Left lung (tissue), 4 donors: ENCODE measurements at regions not wholly inside any gene's neighbourhood (a gene's known extent, or its start where the extent isn't known, plus 50 kb on each side); places are given as distances from the start of the nearest gene placed in this dataset.

Experiments used
- ATAC-seq: fragments of 200-7000 bp; cut with Tn5 transposase; one replicate; pipeline ENCODE4 v1.9.1; 2020; ENCODE audit warnings: moderate library complexity
- DNase-seq, 4 donors: peaks; one replicate each; pipeline ENCODE4 v3.0.0-alpha.2; 2013 to 2020
- H3K27ac ChIP-seq, 2 donors: fragments of 200-600 bp; sonication (generic) in 1 of 2; one replicate each; pipeline versions ENCODE4 v1.5.0 to v1.8.0; 2020 to 2021
- H3K27me3 ChIP-seq, 2 donors: fragments of 200-600 bp; sonication (generic) in 1 of 2; one replicate each; pipeline versions ENCODE4 v1.5.0 to v1.8.0; 2020 to 2021
- H3K36me3 ChIP-seq, 2 donors: fragments of 200-600 bp; sonication (generic) in 1 of 2; one replicate each; pipeline versions ENCODE4 v1.5.0 to v1.8.0; 2020 to 2021
- H3K4me1 ChIP-seq, 2 donors: fragments of 200-600 bp; one replicate each; pipeline ENCODE4 v1.8.0; 2021
- H3K4me3 ChIP-seq, 2 donors: fragments of 200-600 bp; sonication (generic) in 1 of 2; one replicate each; pipeline versions ENCODE4 v1.5.0 to v1.8.0; 2020 to 2021; ENCODE audit warnings: mild to moderate bottlenecking in 1 of 2
- H3K9me3 ChIP-seq, 2 donors: fragments of 200-600 bp; sonication (generic) in 1 of 2; one replicate each; pipeline versions ENCODE4 v1.5.0 to v1.8.0; 2020 to 2021
- CTCF ChIP-seq, 2 donors: fragments of 200-600 bp; sonication (generic) in 1 of 2; IDR thresholded peaks; one replicate each; pipeline versions ENCODE4 v1.5.0 to v1.8.0; 2021; ENCODE audit warnings: antibody characterized with exemption in 2 of 2
- intact Hi-C, 2 donors: fragments of 100-400 bp; cut with DNase I; formaldehyde crosslinking; loops; one replicate each; pipeline versions ENCODE4 v1.11.2 to v1.14.2; 2022
- donor health status: DM: no; HTN: yes; CAD: no.
- donor health status: DM: no; HTN: no; CAD: no.

- no peaks in the 10 kb centered on the region for H3K36me3 ChIP-seq
- intact Hi-C loops = no loop called here
- H3K4me3 ChIP-seq = no peak overlapping the region
- H3K9me3 ChIP-seq = no peaks in the 10 kb centered on the region
- H3K4me1 ChIP-seq = peaks cover 0 to 5% of the 10 kb centered on the region in 2 donors
- H3K27ac ChIP-seq = no peak overlapping the region
- no peaks in the 10 kb centered on the region for H3K27me3 ChIP-seq
- TF ChIP-seq CTCF (IDR thresholded peaks at IDR 0.05) = no peak
- ATAC-seq (no peak), DNase-seq (no peak)
Observed at GRCh38 chr6:156691018-156691417, 86.2 kb upstream of the ARID1B start.

GRCh38 chr6:156689656-156690055, 87.5 kb upstream of the ARID1B start:
- Histone ChIP-seq H3K27ac (no peak overlapping the region), H3K36me3 (no peaks in the 10 kb centered on the region), H3K9me3 (no peaks in the 10 kb centered on the region), H3K4me1 (peaks cover 0 to 9% of the 10 kb centered on the region in 2 donors), H3K4me3 (no peak overlapping the region), H3K27me3 (no peaks in the 10 kb centered on the region)
- no peak for DNase-seq
- TF ChIP-seq CTCF (IDR thresholded peaks at IDR 0.05) = no peak
- ATAC-seq = no peak
- intact Hi-C loops = loop anchor here in 1 of 2 donors (5.0 kb wide), 1 partner anchor 88 kb away; the partner anchor contains the start of gene ARID1B

GRCh38 chr6:156688620-156688971, 88.6 kb upstream of the ARID1B start:
- ATAC-seq (no peak), DNase-seq (no peak)
- Histone ChIP-seq H3K27me3 (no peaks in the 10 kb centered on the region), H3K36me3 (no peaks in the 10 kb centered on the region), H3K4me1 (peaks cover 0 to 9% of the 10 kb centered on the region in 2 donors), H3K4me3 (no peak overlapping the region), H3K9me3 (no peaks in the 10 kb centered on the region), H3K27ac (peak overlapping the region in 1 of 2 donors; percentile 84)
- no peak for TF ChIP-seq CTCF (IDR thresholded peaks at IDR 0.05)
- intact Hi-C loops = loop anchor here in 1 of 2 donors (5.0 kb wide), 1 partner anchor 89 kb away; the partner anchor contains the start of gene ARID1B

GRCh38 chr6:156687789-156688619, 89.2 kb upstream of the ARID1B start:
- Histone ChIP-seq H3K27me3 (no peaks in the 10 kb centered on the region), H3K36me3 (no peaks in the 10 kb centered on the region), H3K4me1 (peaks cover 0 to 9% of the 10 kb centered on the region in 2 donors), H3K27ac (peak overlapping the region; percentile 84 to 93), H3K4me3 (peak overlapping the region; percentile 53 to 60), H3K9me3 (no peaks in the 10 kb centered on the region)
- DNase-seq = peak in 1 of 4 donors; percentile 43
- TF ChIP-seq CTCF (IDR thresholded peaks at IDR 0.05) = no peak
- intact Hi-C loops = loop anchor here in 1 of 2 donors (5.0 kb wide), 1 partner anchor 89 kb away; the partner anchor contains the start of gene ARID1B
- peak; percentile 8 for ATAC-seq

GRCh38 chr6:156686995-156687788, 90.0 kb upstream of the ARID1B start:
- peak overlapping the region; percentile 53 to 60 for H3K4me3 ChIP-seq
- peak; percentile 89 to 95 (median 90) for DNase-seq
- no peak for TF ChIP-seq CTCF (IDR thresholded peaks at IDR 0.05)
- intact Hi-C loops = loop anchor here in 1 of 2 donors (5.0 kb wide), 1 partner anchor 90 kb away; the partner anchor contains the start of gene ARID1B
- ATAC-seq = peak; percentile 91
- H3K36me3 ChIP-seq = no peaks in the 10 kb centered on the region
- H3K27me3 ChIP-seq = no peaks in the 10 kb centered on the region
- H3K4me1 ChIP-seq = peaks cover 0 to 9% of the 10 kb centered on the region in 2 donors
- peak overlapping the region; percentile 96 to 99 for H3K27ac ChIP-seq
- no peaks in the 10 kb centered on the region for H3K9me3 ChIP-seq
